ENCODE measurements at regions not wholly inside any gene's neighbourhood (a gene's known extent, or its start where the extent isn't known, plus 50 kb on each side); places are given as distances from the start of the nearest gene placed in this dataset.

DNA sequence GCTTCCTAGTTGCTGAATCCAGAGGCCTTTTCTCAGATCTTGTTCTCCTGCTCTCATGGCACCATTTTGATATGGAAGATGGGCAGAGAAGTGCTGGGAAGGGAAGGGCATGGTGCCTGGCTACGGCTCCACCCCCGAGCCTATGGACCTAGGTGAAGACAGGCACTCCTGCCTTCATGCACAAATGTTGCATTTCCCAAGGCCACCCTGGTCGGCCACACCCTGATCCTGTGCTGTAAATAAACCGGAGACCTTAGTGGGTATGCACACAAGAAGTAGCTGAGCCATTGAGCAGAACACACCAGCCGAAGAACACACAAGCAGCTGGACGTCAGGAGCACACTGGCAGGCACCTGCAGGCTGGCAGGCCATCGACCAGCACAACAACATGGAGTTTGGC is 261.6 kb downstream of the SHQ1 start:
- no peak for DNase-seq

DNA sequence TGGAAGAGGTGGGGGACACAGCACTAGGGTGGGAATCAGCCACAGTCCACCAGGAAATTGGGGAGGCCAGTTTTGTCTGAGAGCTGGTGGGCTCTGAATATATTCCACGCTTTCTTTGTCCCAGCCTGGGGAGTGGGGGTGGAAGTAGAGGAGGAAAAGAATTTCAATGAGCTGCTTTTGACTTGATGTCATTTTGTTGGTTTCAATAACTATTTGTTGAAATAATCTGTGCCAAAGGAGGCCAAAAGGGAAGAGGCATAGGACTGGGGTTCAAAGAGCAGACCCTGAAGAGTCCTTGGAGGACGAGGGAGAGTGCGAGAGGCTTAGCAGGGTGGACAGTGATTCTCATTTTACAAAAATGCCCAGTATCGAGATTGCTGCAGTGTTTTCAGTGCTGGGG is 262.3 kb downstream of the SHQ1 start:
- DNase-seq, result no peak

DNA sequence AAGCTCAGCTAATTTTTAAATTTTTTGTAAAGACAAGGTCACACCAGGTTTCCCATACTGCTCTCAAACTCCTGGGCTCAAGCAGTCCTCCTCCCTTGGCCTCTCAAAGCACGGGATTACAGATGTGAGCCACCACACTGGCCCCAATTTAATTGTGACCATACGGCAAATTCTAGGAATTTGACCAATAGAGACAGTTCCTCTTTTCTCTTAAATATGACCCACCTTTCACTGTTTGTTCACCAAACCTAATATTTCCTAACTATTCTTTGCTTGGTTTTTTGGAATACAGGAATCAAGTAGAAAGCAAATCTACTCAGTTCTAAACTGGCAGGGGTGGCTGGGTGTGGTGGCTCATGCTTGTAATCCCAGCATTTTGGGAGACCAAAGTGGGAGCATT is 264.0 kb downstream of the SHQ1 start:
- no peak for DNase-seq

DNA sequence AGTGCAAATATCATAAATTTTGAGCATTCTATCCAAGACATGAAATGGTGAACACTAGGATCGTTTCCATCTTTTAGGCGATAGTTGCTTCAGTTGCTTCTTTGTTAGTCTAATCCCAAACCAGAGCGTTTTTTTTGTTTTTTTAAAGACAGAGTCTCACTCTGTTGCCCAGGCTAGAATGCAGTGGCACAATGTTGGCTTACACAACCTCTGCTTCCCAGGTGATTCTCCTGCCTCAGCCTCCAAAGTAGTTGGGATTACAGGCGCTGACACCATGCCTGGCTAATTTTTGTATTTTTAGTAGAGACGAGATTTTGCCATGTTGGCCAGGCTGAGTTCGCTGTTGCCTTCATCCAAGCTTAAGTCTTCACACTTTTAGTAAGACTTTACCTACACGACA is 265.3 kb downstream of the SHQ1 start:
- DNase-seq, result no peak

DNA sequence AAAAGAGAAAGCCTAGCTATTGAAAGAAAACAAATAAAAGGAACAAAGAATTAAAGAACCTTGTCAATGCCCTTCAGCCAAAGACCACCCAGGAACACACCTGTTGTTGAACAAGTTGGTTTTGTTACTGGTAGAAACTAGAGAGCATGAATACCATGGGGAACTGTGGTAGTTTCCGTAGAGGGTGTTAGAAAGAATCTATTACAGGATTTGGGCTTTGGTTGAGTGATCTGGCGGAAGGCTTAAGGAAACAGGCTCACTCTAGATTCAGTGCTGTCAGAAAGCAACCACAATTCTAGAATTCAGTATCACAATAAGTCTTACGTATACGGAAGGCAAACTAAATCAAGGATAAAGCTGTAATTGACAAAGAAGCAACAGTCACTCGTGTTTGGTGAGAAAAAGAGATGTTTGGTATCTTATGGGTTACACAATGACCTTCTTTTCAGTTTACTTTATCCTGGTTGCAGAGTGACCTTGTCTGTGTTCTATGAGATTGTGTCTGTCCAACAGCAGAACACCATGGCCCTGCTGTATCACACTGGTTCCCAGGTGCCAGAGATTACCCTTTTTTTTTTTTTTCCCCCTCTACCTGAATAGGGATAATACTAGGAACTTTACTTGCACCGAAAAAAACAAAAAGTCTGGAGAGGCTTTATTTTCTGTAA is 265.9 kb downstream of the SHQ1 start:
- no peak for DNase-seq

DNA sequence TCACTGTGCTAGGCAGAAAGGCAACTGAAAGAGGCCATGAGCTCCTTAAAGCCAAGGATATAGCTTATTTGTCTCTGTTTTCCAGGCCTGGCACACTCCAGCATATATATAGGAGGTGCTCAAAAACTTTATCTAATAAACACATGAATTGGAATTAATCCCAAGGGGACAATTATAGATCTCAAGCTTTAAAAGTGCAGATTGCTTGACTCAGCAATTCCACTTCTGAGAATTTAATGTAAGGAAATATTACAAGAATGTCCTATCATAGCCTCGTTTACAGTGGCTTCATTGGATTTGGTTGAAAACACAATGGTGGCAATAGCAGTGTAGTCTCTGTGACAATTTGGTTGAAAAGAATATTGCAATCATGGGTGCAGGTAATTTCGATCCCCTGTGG is 267.3 kb downstream of the SHQ1 start:
- no peak for DNase-seq

DNA sequence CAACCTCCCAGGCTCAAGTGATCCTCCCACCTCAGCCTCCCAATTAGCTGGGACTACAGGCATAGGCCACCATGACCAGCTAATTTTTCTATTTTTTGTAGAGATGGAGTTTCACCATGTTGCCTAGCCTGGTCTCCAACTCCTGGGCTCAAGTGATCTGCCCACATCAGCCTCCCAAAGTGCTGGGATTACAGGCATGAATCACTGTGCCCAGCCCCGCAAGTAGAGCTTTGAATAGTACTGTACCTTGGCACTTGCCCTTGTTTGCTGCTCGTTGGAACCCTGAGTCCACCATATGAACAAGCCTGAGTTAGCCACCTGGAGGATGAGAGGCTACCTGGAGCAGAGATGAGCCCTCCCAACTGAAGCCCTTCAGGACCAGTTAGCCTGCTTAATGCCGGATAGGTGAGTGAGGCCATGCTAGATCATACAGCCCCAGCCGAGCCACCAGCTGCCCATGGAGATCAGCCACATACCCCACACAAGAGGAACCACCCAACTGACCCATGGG is 267.9 kb downstream of the SHQ1 start:
- DNase-seq, result no peak

DNA sequence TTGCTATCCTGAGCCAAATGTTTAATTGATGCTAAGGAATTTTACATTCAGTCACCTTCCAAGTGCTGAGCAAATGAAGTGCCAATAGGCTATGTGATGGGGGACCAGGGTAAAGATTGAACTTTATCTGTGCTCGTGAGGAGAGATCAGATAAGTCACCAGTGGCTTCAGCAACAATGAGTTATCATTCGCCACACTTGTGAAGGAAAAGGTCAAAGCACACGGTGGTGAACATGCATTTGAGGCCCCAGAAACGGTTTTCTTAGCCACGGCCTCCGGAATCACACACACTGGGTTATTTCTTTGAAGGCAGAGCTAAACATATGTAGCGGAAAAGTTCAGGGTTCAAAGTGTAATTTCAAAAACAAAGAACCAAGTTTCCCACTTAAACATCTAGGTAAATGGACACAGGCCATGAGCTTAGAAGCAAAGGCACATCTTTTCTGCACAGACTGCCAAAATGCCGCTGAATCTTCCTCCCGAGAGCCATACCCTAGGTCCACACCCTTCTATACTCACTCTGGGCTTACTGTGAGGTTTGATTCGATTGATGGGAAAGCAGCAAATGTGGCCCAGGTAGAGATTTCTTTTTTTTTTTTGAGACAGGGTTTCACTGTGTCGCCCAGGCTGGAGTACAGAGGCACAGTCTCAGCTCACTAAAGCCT is 268.5 kb downstream of the SHQ1 start:
- DNase-seq, result no peak

DNA sequence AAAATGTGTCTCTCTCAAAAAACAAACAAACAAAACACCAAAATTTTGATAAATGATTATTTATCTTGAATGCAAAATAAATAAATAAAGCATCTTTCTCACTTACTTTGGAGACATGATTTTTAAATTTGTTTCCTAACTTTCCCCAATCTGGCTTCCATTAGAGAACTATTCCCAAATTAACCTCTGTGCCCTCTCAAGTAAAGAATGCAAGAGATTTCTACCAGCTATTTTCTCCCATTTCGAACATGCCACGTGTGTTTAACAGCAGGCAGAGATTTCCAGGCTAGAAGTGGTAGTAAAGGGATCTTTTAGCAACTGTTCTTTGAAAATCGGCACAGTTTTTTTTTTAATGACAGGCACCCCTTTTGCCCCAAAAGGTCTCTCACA is 269.1 kb downstream of the SHQ1 start:
- DNase-seq, result no peak

DNA sequence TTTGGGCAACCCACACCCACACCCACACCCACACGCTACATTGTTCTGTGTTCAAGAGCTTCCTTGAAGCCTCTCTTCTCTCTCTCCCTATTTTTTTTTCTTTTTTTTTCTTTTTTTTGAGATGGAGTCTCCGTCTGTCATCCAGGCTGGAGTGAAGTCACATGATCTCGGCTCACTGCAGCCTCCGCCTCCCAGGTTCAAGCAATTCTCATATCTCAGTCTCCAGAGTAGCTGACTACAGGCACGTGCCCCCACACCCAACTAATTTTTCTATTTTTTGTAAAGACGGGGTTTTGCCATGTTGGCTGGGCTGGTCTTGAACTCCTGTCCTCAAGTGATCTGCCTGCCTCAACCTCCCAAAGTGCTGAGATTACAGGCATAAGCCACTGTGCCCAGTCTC is 271.1 kb downstream of the SHQ1 start:
- DNase-seq, result no peak

DNA sequence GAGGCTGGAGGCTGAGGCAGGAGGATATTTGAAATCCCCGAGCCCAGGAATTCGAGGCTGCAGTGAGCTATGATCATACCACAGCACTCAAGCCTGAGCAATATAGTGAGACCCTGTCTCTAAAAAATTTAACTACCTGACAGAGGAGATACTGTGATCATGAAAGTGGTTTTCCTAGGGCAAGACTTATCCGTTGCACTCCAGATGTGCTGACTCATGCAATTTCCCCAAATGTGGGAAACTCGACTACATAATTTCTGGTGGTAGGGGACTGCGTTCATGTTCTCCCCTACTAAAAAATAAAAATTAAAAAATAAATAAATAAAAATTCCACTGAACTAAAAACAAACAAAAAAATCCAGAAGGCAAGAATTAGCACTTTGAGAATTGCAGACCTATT is 271.7 kb downstream of the SHQ1 start:
- no peak for DNase-seq

DNA sequence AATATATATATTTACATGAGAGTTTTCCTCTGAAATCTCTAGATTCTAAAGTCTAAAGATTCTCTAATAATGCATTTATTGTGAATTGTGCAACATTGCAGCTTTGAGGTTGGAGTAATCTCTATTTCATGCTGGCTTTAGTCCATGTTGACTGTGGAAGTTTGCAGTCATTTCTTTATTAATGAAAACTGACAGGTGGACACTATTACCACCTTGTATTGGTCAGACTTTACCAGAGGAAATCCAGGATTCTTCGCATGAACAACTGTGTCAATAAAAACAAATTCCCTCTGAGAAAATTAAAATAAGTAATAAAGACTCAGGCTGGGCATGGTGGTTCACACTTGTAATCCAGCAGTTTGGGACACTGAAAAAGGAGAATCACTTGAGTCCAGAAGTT is 274.1 kb downstream of the SHQ1 start:
- DNase-seq, result no peak

DNA sequence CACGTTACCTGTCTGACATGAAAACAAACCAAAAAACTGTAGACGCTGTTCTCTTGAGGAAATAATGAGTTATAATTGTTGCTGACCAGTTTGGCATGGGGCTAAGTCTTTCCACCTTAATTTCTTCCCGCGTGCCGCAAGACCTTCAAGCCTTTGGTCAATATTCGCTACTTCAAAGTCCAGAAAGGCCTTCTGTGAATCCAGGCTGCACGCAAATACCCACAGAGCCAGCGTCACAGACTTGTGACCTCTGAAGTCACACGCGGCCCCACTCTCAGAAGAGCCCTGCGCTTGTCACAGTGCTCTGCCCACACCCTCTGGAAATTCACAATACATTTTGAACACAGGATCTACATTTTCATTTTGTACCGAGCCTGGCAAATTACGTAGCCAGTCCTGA is 275.2 kb downstream of the SHQ1 start:
- DNase-seq, result no peak

DNA sequence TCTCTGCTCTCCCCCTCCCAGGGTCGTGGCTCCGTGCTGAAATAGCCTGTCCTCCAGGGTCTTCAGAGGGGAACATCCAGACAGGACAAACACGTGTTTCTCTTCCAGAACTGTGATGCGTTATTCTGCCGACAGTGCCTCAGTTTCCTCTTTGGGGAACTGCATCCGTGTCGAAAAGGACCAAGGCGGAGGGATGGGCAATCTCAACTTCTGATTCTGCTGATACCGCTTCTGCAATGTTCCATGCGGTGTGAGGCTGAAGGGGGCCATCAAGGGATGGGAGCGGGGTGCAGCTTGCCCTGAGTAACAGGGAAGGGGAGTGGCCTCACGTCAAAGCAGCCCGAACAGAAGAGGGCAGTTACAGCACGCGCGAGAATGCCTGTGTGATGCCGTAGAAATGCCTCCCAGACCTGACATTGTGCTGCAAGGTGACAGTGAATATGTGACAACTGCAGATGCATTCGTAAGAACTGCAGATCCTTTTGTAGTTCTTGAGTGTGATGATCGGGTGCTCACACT is 275.7 kb downstream of the SHQ1 start:
- DNase-seq, result no peak

DNA sequence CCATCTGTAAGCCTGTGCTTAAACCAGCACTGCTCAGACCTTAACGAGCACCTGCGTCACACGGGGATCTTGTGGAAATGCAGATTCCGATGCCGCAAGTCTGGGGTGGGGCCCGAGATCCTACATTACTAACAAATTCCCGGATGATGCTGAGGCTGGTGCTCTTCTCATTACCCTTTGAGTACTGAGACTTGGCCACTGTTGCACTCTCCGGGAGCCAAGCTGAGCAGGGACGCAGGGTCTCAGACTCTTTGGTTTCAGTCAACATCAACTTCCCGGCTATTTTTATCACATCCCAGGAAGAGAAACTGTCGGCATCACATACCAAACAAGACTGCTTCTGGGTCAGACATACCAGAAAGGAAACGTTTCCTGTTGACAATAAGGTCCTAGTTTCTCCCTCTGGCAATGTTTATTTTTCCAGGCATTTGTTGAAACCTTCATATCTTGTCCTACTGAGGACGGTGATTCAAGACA is 276.6 kb downstream of the SHQ1 start:
- DNase-seq, result no peak

DNA sequence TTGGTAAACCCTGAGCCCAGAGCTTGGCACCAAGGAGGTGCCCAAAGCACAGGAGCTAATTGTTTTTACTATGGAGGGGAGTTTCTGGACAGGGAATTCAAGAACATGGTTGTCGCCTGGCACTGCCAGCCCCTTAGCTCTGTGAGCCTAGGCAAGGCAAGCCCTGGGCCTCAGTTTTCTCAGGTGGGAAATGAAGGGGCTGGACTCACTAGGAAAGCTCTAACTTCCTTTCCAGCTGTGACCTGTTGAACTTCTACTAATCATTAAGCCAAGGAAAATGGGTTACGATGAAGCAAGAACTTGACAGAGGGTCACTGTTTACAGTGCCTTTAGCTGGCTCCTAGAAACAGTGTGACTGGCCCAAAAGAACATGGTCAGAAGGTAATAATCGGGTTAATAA is 277.2 kb downstream of the SHQ1 start:
- no peak for DNase-seq

DNA sequence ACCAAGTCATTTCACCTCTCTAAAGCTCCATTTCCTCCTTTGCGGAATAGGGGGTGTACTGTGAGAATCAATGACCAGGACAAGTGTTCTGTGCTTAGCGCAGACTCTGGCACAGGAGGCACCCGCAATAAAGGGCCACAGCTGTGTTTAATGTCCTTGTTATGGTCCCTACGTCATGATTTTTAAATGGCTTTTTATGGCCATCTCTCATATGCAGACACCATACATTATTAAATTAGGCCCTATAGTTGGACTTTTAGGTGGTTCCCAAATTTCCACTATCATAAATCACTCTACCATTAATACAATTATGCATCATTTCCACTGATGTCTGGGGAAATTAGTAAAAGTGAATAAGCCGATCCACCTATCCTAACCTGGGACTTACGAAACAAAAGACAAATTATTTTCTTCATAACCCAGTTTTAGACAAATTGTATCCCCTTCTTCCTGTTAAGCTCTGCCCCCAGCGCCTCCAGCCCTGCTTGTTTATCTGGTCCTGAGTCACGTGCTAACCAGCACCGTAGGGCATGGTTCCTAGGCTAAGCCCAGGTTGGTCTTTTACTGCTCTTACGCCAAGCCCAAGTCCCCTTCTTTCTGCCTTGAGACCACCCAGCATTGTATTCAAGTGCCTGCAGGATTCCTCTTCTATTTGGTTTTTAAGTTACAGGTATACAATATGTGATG is 278.3 kb downstream of the SHQ1 start:
- DNase-seq, result no peak

DNA sequence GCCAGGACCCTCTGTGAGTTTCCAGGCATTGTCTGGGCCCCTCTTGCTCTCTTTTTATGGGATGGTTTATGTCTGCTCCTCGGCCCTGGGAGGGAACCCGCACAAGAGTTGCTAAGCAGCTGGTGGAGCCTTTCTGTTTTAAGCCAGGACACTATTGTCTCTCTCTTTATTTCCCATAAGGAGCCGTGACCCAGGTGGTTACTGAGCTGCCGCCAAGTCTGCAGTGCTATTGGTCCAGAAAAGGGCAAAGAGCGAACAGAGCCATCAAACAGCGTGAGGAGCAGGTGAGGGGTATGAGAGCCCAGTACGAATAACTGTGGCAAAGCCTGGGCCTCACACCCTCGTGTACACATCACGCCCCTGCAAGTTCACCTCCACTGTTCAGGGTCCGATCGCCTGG is 280.2 kb downstream of the SHQ1 start:
- no peak for DNase-seq

DNA sequence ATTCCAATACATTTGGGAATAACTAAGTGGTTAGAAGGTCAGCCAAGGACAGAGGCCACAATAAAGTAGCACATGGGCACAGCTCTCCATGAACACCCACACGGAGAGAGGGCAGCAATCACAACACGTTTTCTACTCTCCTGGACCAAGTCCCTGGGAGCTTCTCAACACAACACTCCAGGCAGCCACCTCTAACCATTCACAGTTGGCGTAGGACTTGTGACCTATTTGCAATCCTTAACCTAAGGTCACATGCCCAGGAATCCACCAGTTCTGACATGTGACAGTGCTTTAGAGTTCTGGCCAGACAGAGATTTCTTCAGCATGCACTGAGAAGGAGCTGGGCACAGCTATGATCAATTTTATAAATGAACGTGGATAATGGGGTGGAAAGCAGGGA is 280.8 kb downstream of the SHQ1 start:
- DNase-seq, result peak; percentile 69

DNA sequence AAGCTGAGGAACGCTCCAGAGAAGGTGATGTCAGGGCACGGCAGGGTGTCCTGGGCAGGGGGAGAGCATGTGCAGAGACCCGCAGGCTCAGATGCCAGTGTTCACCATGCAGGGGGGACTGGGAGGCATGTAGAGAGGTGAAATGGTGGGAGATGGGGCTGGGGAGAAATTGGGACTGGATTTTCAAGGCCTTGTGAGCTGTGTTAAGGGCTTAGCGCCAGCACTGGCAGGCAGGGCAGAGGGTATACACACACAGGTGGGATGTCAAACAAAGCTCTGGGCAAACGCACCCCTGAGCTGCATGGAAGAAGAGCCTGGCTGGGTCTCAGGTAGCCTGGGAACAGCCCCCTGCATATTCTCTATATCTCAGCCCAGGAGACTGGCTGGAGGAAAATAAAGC is 282.7 kb downstream of the SHQ1 start:
- no peak for DNase-seq

DNA sequence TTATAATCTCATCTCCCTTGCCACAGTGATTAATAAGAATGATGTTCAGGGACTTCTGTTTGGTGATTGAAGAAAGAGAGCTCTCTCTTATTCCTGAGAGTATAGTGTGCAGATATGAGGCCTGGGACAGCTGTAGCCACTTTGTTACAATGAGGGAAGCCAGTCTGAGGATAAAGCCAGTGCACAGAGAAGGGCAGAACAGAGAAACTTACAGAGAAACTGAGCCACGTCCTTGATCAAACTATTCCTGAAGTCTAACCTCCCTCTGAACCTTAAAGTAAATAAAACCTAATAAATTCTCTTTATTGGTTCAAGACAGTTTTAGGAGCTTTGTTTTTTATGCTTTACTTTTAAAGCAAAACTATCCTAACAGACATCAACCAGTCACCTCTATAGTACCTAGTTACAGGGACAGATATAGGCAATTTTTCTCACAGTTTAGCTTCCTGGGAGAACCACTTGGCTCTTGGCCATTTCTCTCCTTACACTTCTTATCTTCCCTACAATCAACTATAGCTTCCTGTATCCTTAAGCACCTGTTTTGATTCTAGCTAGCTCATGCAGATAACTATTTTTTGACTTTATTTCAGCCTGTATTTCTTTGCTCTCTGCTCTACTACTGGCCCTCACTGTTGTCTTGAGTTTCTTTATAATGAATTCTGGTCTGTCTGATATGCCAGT is 284.4 kb downstream of the SHQ1 start:
- no peak for DNase-seq

DNA sequence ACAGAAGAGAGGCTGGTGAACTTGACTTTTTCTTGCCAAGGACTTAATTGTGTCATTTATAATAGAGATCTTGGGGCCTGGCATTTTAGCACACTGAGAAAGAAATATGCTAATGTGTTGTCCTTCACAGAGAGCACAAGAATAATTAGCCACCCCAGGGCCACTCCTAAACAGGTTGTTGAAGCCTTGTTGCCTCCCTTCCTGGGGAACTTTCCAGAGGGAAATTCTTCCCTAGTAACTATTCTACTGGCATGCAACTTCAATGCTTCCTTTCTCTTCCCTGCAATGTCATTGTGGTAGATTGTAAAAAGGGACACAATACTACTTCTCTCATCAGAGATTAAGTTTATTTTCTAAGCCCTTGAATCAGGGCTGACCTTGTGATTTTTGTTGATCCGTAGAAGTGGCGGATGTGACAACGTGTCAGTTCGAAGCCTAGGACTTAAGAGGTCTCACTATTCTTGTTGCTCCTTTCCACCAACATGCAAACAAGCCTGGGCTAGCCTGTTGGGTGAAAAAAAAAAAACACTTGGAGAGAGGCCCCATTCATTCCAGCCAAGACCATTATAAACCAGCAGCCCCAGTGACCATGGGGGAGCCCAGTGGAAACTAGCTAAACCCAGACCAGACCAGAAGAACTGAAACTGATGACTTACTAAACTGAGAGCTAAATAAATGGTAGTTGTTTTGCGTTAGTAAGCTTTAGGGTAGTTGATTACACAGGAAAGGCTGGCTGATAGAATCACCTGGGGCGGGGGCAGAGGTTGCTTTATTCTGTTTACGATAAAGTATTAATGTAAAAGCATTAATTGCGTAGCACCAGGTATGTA is 287.2 kb downstream of the SHQ1 start:
- DNase-seq, result no peak

All from inflammatory macrophage treated with lipopolysaccharide for 4 hours (primary cell).